ENCODE measurements at regions not wholly inside any gene's neighbourhood (a gene's known extent, or its start where the extent isn't known, plus 50 kb on each side); places are given as distances from the start of the nearest gene placed in this dataset.
"Not testable (repeated sequence)": the region's sequence is repeated elsewhere in the genome, so short reads cannot be mapped to it uniquely, and the experiment has no call there.

DNA sequence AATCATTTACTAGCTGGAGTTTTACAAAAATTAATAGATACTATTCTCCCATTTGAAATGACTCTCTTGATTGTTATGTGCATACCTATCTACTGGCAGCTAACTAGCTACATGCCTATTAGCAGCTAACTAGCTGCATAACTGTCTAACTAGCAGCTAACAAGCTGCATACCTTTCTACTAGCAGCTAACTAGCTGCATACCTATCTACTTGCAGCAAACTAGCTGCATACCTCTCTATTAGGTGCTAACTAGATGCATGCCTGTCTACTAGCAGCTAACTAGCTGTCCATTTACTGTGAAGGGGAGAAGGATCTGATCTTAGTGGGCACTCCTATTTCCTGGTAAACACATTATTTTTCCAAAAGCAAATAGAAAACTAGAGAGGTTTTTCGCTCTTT, 439.4 kb upstream of the PFKP start:
- DNase-seq (ENCODE audit: low spot score) = no peak

GRCh38 chr10:2625094-2625493, 442.3 kb upstream of the PFKP start:
- no peak for DNase-seq (ENCODE audit: low spot score)

DNA sequence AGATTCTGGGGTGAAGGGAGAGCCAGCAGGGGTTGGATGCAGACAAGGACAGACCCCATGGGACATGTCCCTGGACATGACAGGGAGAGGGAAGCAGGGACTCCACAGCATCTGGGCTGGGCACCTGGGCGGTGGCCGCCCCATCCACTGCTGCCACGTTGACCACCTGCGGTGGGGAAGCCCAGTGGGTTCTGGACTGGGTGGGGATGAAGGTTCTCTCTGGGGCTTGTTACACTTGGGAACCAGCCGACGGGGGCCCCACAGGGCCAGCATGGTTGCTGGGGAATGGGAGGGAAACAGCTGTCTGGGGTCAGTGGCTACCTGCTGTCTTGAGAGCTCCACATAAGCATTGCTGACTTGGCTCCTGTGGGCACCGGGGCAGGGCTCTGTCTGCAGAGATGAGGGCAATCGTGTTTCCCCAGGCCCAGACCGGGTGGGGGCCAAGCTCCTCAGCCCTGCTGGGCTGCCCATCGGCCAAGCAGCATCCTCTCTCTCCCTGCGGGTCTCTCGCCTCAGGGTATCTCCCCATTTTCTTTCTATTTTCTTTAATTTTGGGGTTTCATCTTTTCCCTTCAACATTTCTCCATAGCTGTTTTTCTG, 443.6 kb upstream of the PFKP start:
- no peak for DNase-seq (ENCODE audit: low spot score)

GRCh38 chr10:2620827-2621521, 446.4 kb upstream of the PFKP start:
- DNase-seq (ENCODE audit: low spot score) = no peak

GRCh38 chr10:2619916-2620315, 447.4 kb upstream of the PFKP start:
- DNase-seq (ENCODE audit: low spot score) = no peak

DNA sequence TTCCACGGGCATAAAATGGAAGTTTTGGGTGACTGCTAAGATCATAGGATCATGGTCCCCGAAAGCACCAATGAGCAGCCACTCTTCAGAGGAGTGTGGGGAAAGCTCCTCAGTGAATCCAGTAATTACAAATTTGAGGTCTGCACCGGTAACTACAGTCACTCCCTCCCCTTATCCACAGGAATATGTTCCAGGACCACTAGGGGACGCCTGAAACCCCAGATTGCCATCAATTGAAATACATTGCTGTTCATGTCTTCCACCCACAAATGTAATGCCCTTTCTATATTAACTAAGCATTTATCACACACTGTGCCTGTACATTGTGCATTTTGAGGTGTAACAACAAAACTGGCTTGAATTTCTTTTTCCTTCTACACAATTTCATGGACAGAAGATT, 447.9 kb upstream of the PFKP start:
- no peak for DNase-seq (ENCODE audit: low spot score)

GRCh38 chr10:2618690-2619089, 448.7 kb upstream of the PFKP start:
- DNase-seq (ENCODE audit: low spot score) = no peak

DNA sequence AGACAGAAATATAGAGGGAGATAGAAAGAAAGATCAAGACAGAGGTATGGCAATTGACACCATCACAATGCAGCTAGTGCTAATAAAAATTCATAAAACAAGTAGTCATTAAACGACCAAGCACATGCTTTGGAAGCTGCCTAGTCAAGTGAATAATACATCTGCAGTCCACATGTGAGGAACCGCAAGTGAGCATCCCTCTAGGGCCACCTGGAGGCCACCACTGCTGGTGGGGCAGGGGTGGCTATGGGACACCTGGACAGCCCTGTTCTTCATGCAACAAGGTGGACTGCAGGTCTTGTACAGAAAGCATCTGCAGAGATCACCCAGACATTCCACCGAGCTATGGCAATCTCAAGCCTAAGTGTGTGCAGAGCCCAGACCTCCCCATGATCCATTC, 451.1 kb upstream of the PFKP start:
- DNase-seq (ENCODE audit: low spot score) = no peak

GRCh38 chr10:2611603-2612002, 455.7 kb upstream of the PFKP start:
- DNase-seq (ENCODE audit: low spot score) = no peak

DNA sequence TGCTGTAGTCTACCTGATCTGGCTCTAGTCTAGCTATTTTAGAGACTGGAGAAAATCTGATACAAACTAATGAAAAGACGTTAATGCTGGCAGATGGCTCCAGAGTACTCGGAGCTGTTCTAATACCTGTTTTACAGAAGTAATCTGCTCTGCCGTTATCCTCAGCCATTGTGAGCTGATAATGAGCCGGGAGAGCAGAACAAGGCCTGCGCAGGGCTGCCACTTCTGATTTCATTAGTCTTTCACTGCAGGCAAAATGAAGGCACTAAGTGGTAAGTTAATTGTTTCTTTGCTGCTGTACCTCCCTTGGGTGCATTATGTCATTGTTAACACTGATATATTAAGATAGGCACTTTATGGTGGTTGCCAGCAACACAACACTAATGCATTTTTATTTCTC, 456.4 kb upstream of the PFKP start:
- DNase-seq (ENCODE audit: low spot score) = no peak

- DNase-seq (ENCODE audit: low spot score) = no peak
These were observed 462.5 kb upstream of the PFKP start for GRCh38 chr10:2604891-2605290.

DNA sequence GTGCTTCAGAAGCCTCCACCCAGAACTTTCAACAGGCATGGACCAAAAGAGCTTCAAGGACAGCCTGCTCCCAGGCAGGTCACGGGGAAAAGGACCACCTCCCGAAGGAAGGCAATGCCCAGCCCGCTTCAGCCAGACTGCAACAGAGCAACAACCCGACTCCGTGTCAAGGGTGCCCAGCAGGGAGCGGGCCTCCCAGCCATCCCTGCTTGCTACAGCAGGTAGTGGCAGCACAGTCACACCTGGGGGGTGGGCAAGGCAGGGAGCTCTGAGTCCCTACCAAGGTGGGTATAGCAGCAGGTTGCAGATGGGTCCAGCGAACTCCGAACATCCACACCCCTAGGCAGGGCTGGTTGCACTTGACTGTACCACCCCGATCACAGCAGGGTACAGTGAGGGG, 467.8 kb upstream of the PFKP start:
- DNase-seq (ENCODE audit: low spot score) = no peak

DNA sequence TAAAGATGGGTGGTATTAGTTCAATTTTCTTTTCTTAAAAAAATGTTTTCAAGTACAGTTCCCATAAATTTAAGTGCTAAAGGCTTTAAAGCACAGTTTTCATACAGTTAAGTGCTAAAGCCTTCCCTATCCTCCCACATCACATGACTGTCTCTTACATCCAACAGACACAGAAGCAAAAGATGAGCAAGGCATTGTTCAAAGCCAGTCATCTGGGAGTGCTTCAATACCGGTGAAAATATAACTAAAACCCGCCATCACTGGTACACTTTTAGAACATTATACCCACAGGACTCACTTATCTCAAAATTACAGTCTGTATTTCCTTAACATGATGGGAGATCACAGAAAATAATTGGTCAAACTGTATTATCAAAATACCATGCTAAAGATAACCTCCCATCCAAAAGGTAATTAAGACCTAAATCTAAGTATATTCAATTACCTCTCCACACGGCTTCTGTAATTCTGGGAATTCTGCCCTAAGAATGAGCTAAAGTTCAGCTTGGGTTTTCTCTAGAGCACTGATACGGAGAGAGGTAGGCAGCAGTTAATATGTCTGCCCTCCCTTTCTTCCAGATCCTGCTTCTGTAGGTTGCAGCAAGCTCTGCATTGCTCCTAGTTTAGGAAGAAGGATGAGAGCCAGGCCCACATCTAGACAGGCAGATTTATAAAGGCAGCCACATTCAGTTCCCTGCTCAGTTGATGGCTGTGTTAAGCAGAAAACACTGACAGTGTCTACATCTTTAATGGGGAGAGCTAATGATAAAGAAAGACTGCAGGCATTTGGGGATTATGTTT, 474.8 kb upstream of the PFKP start:
- DNase-seq (ENCODE audit: low spot score) = no peak

DNA sequence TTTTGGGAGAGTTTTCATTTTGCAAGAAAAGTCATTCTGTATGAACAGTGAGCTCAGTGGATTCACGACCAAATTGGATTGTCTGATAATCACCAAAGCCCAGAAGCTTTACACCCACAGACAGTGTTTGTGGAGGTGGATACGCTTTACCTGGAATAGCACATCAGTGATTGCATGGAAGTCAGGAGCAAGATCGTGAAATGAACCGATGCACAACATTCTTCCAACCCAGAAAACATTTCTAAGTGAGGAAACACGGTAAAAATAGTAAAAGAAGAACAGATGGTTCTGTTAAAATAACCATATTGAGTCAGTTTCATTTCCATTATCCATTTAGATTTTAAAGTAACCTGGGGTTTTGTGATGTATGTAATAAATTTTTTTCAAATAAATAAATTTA, 478.2 kb upstream of the PFKP start:
- no peak for DNase-seq (ENCODE audit: low spot score)

DNA sequence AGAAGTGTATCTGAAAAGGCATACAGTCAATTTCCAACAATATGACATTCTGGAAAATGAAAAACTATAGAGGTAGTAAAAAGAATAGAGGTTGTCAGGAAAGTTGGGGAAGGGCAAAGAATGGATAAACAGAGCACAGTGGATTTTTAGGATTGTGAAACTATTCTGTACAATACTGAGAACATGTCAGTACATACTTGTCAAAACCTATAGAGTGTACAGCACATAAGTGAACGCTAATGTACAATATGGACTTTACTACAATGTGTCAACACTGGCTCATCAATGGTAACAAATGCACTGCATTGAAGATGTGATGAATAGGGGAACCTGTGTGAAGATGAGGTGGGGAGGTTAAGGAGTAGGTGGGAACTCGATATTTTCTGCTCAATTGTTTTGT, 483.0 kb upstream of the PFKP start:
- DNase-seq (ENCODE audit: low spot score) = no peak

DNA sequence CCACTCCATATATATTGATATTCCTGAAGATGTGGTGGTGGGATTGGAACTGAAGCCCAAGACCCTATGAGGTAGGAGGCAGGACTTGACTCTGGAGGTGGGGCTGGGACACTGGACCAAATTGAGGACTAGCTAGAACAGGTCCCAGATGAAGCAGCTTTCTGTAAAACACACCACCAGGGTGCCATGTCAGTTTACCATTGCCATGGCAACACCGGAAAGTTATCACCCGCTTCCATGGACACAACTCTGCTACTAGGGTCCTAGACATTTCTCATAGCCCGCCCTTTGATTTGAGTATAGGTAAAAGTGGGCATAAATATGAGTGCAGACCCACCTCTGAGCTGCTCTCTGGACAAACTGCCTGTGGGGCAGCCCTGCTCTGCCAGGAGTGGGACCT, 490.5 kb upstream of the PFKP start:
- no peak for DNase-seq (ENCODE audit: low spot score)

- no peak for DNase-seq (ENCODE audit: low spot score)
These were observed 491.9 kb upstream of the PFKP start for GRCh38 chr10:2575460-2575859.

DNA sequence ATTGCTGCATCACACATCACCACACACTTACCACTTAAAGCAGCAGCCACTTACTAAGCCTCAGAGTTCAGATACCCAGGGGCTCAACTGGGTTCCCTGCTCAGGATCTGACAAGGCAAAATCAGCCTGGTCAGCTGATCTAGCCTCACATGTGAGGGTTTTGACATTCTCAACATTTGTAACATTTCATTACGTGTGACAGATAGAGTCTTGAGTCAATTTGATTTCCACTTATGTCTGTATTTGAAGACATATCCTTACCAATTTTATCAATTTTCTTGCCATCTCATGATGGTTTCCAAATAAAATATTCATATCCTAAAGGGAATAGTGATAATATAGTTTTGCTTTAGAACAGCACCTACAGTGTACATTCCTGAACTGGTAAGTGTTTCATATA, 494.7 kb upstream of the PFKP start:
- DNase-seq (ENCODE audit: low spot score) = no peak

GRCh38 chr10:2556883-2557282, 510.5 kb upstream of the PFKP start:
- no peak for DNase-seq (ENCODE audit: low spot score)

- no peak for DNase-seq (ENCODE audit: low spot score)
These were observed 519.3 kb upstream of the PFKP start for GRCh38 chr10:2548071-2548470.

GRCh38 chr10:2547606-2548005, 519.7 kb upstream of the PFKP start:
- DNase-seq (ENCODE audit: low spot score) = no peak

DNA sequence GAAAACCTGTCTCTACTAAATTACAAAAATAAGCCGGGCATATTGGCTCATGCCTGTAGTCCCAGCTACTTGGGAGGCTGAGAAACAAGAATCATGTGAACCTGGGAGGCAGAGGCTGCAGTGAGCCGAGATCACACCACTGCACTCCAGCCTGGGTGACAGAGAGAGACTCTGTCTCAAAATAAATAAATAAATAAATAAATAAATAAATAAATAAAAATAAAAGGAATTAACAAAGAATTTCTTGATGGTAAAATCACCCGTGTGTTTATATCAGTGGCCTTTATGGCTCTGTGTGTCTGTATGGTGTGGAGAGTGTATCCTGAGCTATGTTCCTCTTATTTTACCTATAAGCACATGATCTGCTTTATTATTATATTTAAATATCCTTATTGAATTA, 520.5 kb upstream of the PFKP start:
- DNase-seq (ENCODE audit: low spot score) = not testable (repeated sequence)

DNA sequence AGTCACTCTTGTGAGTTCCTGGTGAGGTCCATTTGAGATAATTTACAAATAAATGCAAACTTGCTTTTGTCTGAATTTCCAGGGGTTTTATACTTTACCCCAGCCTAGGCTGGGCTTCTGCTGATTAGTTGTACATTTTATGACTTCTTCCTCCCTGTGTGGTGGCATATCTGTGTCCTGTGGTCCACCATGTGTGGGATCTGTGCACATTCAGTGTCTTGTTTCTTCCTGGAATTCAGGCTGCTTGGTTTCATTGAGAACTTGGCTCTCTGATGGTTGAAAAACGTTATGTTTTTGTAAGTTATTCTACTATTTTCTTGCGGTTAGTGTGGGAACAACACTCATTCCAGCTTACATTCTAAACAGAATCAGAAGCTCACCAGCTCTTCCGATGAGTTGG, 523.4 kb upstream of the PFKP start:
- no peak for DNase-seq (ENCODE audit: low spot score)

Measured in globus pallidus (tissue), 1 donor.